ENCODE measurements at regions not wholly inside any gene's neighbourhood (a gene's known extent, or its start where the extent isn't known, plus 50 kb on each side); places are given as distances from the start of the nearest gene placed in this dataset.
"Not testable (repeated sequence)": the region's sequence is repeated elsewhere in the genome, so short reads cannot be mapped to it uniquely, and the experiment has no call there.

- DNase-seq = peak in 1 of 2 donors; percentile 59
- Histone ChIP-seq H3K27ac (peak overlapping the region in 1 of 2 donors; percentile 81), H3K27me3 (no peaks in the 10 kb centered on the region), H3K9me3 (no peaks in the 10 kb centered on the region), H3K4me3 (no peak overlapping the region), H3K4me1 (peaks cover 0 to 31% (median 15%) of the 10 kb centered on the region in 4 donors), H3K36me3 (no peaks in the 10 kb centered on the region)
- intact Hi-C loops (cut with DNase I; ENCODE audit: low total_unique reads) = no loop called here
- TF ChIP-seq CTCF (IDR thresholded peaks at IDR 0.05) = no peak
Measured at GRCh38 chr14:99034711-99035171, 237.3 kb downstream of the BCL11B start.

GRCh38 chr14:99035268-99035667, 236.7 kb downstream of the BCL11B start:
- Histone ChIP-seq H3K9me3 (no peaks in the 10 kb centered on the region), H3K27ac (peak overlapping the region; percentile 77 to 81), H3K36me3 (no peaks in the 10 kb centered on the region), H3K27me3 (no peaks in the 10 kb centered on the region), H3K4me1 (peaks cover 0 to 31% (median 15%) of the 10 kb centered on the region in 4 donors), H3K4me3 (peak overlapping the region; percentile 21 to 41)
- TF ChIP-seq CTCF (IDR thresholded peaks at IDR 0.05) = no peak
- peak; percentile 72 to 75 for DNase-seq
- intact Hi-C loops (cut with DNase I; ENCODE audit: low total_unique reads) = no loop called here

GRCh38 chr14:99035712-99036610, 236.0 kb downstream of the BCL11B start:
- intact Hi-C loops (cut with DNase I; ENCODE audit: low total_unique reads) = no loop called here
- H3K9me3 ChIP-seq = no peaks in the 10 kb centered on the region
- DNase-seq = peak; percentile 95 to 97
- no peaks in the 10 kb centered on the region for H3K27me3 ChIP-seq
- H3K27ac ChIP-seq = peak overlapping the region; percentile 77 to 81
- peaks cover 0 to 31% (median 15%) of the 10 kb centered on the region in 4 donors for H3K4me1 ChIP-seq
- no peak for TF ChIP-seq CTCF (IDR thresholded peaks at IDR 0.05)
- no peaks in the 10 kb centered on the region for H3K36me3 ChIP-seq
- H3K4me3 ChIP-seq = peak overlapping the region; percentile 21 to 41

- TF ChIP-seq CTCF (IDR thresholded peaks at IDR 0.05) = no peak
- peaks cover 0 to 31% (median 15%) of the 10 kb centered on the region in 4 donors for H3K4me1 ChIP-seq
- H3K27me3 ChIP-seq = no peaks in the 10 kb centered on the region
- H3K36me3 ChIP-seq = no peaks in the 10 kb centered on the region
- intact Hi-C loops (cut with DNase I; ENCODE audit: low total_unique reads) = no loop called here
- H3K9me3 ChIP-seq = no peaks in the 10 kb centered on the region
- peak overlapping the region in 1 of 2 donors; percentile 41 for H3K4me3 ChIP-seq
- peak overlapping the region; percentile 77 to 81 for H3K27ac ChIP-seq
- peak; percentile 55 to 68 for DNase-seq
Measured at GRCh38 chr14:99036611-99037293, 235.2 kb downstream of the BCL11B start.

GRCh38 chr14:99037326-99037725, 234.7 kb downstream of the BCL11B start:
- H3K27me3 ChIP-seq; intact Hi-C loops (cut with DNase I; ENCODE audit: low total_unique reads); H3K4me3 ChIP-seq; DNase-seq; H3K9me3 ChIP-seq; H3K36me3 ChIP-seq: not testable (repeated sequence)
- peak overlapping the region in 1 of 2 donors; percentile 81 for H3K27ac ChIP-seq
- H3K4me1 ChIP-seq = peaks cover 0 to 31% (median 15%) of the 10 kb centered on the region in 4 donors
